ENCODE measurements at regions not wholly inside any gene's neighbourhood (a gene's known extent, or its start where the extent isn't known, plus 50 kb on each side); places are given as distances from the start of the nearest gene placed in this dataset.

DNA sequence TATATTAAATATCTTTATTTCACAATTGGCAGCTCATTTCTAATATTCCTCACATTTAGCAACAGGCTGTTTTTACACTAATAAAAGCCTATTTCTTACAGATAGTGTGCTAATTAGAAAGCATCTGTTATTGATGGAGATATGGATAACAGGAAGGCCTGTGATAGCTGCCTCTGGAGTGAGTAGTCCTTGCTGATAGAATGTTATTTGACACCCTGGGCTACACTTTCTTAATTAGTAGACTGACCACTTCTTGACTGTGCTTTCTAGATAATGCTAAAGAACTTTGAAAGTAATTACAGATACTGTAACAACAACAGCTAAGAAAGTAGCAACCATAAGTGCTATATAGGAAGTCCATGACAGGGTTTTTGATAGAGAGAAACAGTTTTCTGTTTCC lies 554.3 kb downstream of the DIAPH3 start:
- CTCF ChIA-PET, result no interaction called here
- no peak for TF ChIP-seq ZNF600 (tag by site-specific recombination; IDR thresholded peaks at IDR 0.05)
- POLR2A ChIA-PET, result no interaction called here

More for the DNA sequence above, 554.3 kb downstream of the DIAPH3 start:
- no peaks in the 10 kb centered on the region for H3K36me3 ChIP-seq (ENCODE audit: control insufficient read depth in 2 of 2, insufficient read depth in 1 of 2, low read length in 2 of 2)
- no peaks in the 10 kb centered on the region for H3K9me3 ChIP-seq (ENCODE audit: control insufficient read depth, insufficient read depth, low read depth, low read length)
- H3K4me1 ChIP-seq (ENCODE audit: control insufficient read depth, insufficient read depth, low read length), result no peaks in the 10 kb centered on the region
- no peak overlapping the region for H3K27ac ChIP-seq (ENCODE audit: extremely low read depth, low read depth, low read length)
- no peak overlapping the region for H3K4me3 ChIP-seq (ENCODE audit: low read depth, low read length)

Data from HEK293 (cell line).